Small intestine (tissue), 7 donors: ENCODE measurements at regions not wholly inside any gene's neighbourhood (a gene's known extent, or its start where the extent isn't known, plus 50 kb on each side); places are given as distances from the start of the nearest gene placed in this dataset.
A peak's percentile ranks its signal among the peaks of the same experiment; 100 is the strongest.

Experiments
- DNase-seq, 2 donors: peaks; one replicate each; pipeline versions ENCODE4 v3.0.0 to v3.0.0-alpha.2; 2013
- FAIRE-seq: peaks from 2 replicates; lab custom pipeline; 2012; peaks lifted over from hg19 to GRCh38; lab: Jason Lieb, UNC
- H3K27ac ChIP-seq, 3 donors: one replicate each; pipeline ENCODE4 v1.5.1; 2013; ENCODE audit warnings: low read length in 2 of 3, mild to moderate bottlenecking in 2 of 3, control low read depth in 1 of 3, inconsistent platforms in 1 of 3, low read depth in 1 of 3, moderate library complexity in 1 of 3
- H3K27me3 ChIP-seq, 3 donors: one replicate each; pipeline ENCODE4 v1.6.1; 2013; ENCODE audit warnings: low read length in 3 of 3, inconsistent platforms in 1 of 3; ENCODE audit not compliant: control insufficient read depth in 3 of 3, insufficient read depth in 3 of 3
- H3K36me3 ChIP-seq, 3 donors: one replicate each; pipeline ENCODE4 v1.6.1; 2013; ENCODE audit warnings: low read length in 3 of 3, inconsistent platforms in 1 of 3, low read depth in 1 of 3, mild to moderate bottlenecking in 1 of 3, moderate library complexity in 1 of 3; ENCODE audit not compliant: control insufficient read depth in 3 of 3, insufficient read depth in 2 of 3
- H3K4me1 ChIP-seq, 3 donors: one replicate each; pipeline ENCODE4 v1.6.1; 2013; ENCODE audit warnings: low read length in 2 of 3, inconsistent platforms in 1 of 3, low read depth in 1 of 3, mild to moderate bottlenecking in 1 of 3, moderate library complexity in 1 of 3; ENCODE audit not compliant: control insufficient read depth in 3 of 3, insufficient read depth in 2 of 3
- H3K4me3 ChIP-seq, 3 donors: one replicate each; pipeline ENCODE4 v1.5.1; 2013; ENCODE audit warnings: low read length in 3 of 3, control low read depth in 1 of 3, inconsistent platforms in 1 of 3, low read depth in 1 of 3, mild to moderate bottlenecking in 1 of 3, moderate library complexity in 1 of 3
- H3K9me3 ChIP-seq, 2 donors: one replicate each; pipeline ENCODE4 v1.6.1; 2013; ENCODE audit warnings: low read depth in 1 of 2, low read length in 1 of 2; ENCODE audit not compliant: control insufficient read depth in 2 of 2, insufficient read depth in 1 of 2
- WGBS, 3 donors: extraction: QIAGEN DNeasy Blood & Tissue Kit; methylation state at CpG; one replicate each; pipeline ENCODE4 v1.1.7; 2013; 5-methylcytosine and 5-hydroxymethylcytosine counted together
- donor health status: healthy with polysubstance abuse.
- donor health status: control.
- donor health status: control.
- donor health status: Bipolar disorder and iron deficiency.
- donor health status: healthy.

- Histone ChIP-seq H3K4me1 (peaks cover 0 to 12% (median 0%) of the 10 kb centered on the region in 3 donors), H3K27me3 (no peaks in the 10 kb centered on the region), H3K4me3 (no peak overlapping the region), H3K36me3 (no peaks in the 10 kb centered on the region), H3K27ac (no peak overlapping the region), H3K9me3 (peaks cover 0 to 10% of the 10 kb centered on the region in 2 donors)
- 85 to 94% (median 90%) methylated on average over 3 of the region's 3 CpGs for WGBS, 3 donors
- no peak for FAIRE-seq
- DNase-seq, result no peak
Observed at GRCh38 chr4:38203609-38204008, 243.4 kb downstream of the PTTG2 start.

GRCh38 chr4:38204339-38205035 lies 244.3 kb downstream of the PTTG2 start:
- Histone ChIP-seq H3K36me3 (no peaks in the 10 kb centered on the region), H3K9me3 (peaks cover 0 to 10% of the 10 kb centered on the region in 2 donors), H3K4me3 (no peak overlapping the region), H3K4me1 (peaks cover 0 to 12% (median 0%) of the 10 kb centered on the region in 3 donors), H3K27me3 (no peaks in the 10 kb centered on the region), H3K27ac (no peak overlapping the region)
- no peak for DNase-seq
- no peak for FAIRE-seq
- 75 to 88% (median 77%) methylated on average over 9 of the region's 9 CpGs for WGBS, 3 donors

- Histone ChIP-seq H3K9me3 (peaks cover 0 to 10% of the 10 kb centered on the region in 2 donors), H3K27ac (no peak overlapping the region), H3K36me3 (no peaks in the 10 kb centered on the region), H3K4me3 (no peak overlapping the region), H3K4me1 (peaks cover 0 to 14% (median 2%) of the 10 kb centered on the region in 3 donors), H3K27me3 (no peaks in the 10 kb centered on the region)
- DNase-seq, result peak in 1 of 2 donors; percentile 53
- FAIRE-seq, result no peak
- 62 to 86% (median 75%) methylated on average over 3 of the region's 3 CpGs for WGBS, 3 donors
Observed at GRCh38 chr4:38205261-38205660, 245.1 kb downstream of the PTTG2 start.

DNA sequence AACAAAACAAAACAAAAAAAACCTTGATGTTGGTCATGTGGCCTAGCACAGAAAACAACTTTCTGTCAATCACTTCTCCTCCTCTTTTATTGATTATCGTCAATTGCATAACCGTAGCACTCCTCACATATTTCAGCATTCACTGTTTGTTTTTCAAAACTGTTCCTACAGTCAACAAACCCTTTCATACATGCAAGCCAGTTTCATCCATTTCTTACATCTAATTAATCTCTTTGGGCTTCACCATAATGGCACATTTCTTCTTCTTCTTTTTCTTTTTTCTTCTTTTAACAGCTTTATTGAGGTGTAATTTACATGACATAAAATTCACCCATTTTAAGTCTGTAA lies 246.9 kb downstream of the PTTG2 start:
- no peak overlapping the region for H3K4me3 ChIP-seq

GRCh38 chr4:38209654-38210053 lies 249.5 kb downstream of the PTTG2 start:
- no peaks in the 10 kb centered on the region for H3K27me3 ChIP-seq
- H3K36me3 ChIP-seq, result no peaks in the 10 kb centered on the region
- 12 to 61% (median 48%) methylated on average over 2 of the region's 2 CpGs for WGBS, 3 donors
- no peaks in the 10 kb centered on the region for H3K9me3 ChIP-seq
- DNase-seq (peak; percentile 64 to 70), FAIRE-seq (no peak)
- peak overlapping the region in 1 of 3 donors; percentile 30 for H3K27ac ChIP-seq
- H3K4me3 ChIP-seq, result no peak overlapping the region
- H3K4me1 ChIP-seq, result peaks cover 0 to 31% (median 5%) of the 10 kb centered on the region in 3 donors

More for the DNA sequence above, 246.9 kb downstream of the PTTG2 start:
- 96% methylated on average over 2 of the region's 2 CpGs for WGBS, 3 donors
- FAIRE-seq (no peak), DNase-seq (no peak)
- Histone ChIP-seq H3K27me3 (no peaks in the 10 kb centered on the region), H3K9me3 (peaks cover 0 to 10% of the 10 kb centered on the region in 2 donors), H3K4me1 (peaks cover 0 to 26% (median 5%) of the 10 kb centered on the region in 3 donors), H3K36me3 (no peaks in the 10 kb centered on the region), H3K27ac (no peak overlapping the region)

DNA sequence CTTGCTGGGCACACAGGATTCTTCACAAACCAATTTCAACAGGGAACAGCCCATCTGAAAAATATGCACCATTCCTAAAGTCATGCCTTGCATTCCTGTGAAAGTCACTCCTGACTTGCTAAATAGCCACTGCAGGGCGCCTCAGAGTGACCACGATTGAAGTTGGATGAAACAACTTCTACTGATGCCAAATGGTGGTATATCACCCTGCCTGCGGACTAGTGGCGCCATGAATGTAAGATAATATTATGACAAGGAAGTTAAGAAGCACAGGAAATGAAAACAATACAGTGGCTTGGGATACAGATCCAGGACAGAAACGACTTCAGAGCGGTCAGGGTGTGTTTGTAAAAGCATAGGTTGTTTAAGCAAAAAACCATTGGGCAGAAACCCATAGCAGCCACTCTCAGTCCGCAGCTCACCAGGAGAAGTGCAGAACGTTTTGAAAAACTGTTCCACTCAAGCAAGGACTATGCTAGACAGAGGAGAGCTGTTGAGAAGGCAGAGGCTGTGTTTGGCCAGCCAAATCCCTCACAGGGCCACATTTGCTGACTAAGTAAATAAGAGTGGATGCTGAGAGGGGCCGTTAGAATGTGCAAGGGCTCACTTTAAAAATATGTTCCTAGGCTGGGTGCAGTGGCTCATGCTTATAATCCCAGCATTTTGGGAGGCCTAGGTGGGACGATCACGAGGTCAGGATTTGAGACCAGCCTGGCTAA lies 250.4 kb downstream of the PTTG2 start:
- WGBS, 3 donors, result 67 to 79% (median 77%) methylated on average over 11 of the region's 11 CpGs
- no peak for FAIRE-seq

DNA sequence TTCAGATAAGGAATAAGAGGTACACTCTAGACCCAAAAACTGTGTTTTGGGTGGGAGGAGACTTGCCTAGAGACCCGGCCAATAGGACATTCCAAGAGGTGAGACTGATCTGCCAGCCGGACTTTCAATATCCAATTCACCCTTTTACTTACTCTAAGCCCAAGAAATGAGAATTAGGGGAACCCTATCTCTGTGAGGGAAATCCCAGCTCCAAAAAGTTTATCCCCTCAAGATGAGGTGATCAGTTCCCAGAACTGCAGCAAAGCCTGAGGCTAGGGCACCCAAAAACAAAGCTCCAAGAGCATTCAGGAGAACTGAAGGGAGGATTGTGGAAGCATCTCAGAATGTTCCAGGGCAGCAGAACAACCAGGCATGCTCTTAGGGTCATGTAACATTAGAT lies 251.7 kb downstream of the PTTG2 start:
- Histone ChIP-seq H3K9me3 (no peaks in the 10 kb centered on the region), H3K27ac (no peak overlapping the region), H3K4me1 (peaks cover 0 to 22% (median 5%) of the 10 kb centered on the region in 3 donors), H3K27me3 (no peaks in the 10 kb centered on the region), H3K4me3 (no peak overlapping the region), H3K36me3 (no peaks in the 10 kb centered on the region)
- DNase-seq, result no peak
- WGBS, 3 donors, result 59 to 84% (median 81%) methylated on average over 2 of the region's 2 CpGs
- FAIRE-seq, result no peak

More for the DNA sequence above, 250.4 kb downstream of the PTTG2 start:
- no peaks in the 10 kb centered on the region for H3K27me3 ChIP-seq
- H3K27ac ChIP-seq, result peak overlapping the region in 2 of 3 donors; percentile 17 to 24
- no peak overlapping the region for H3K4me3 ChIP-seq
- H3K9me3 ChIP-seq, result no peaks in the 10 kb centered on the region
- peaks cover 0 to 30% (median 5%) of the 10 kb centered on the region in 3 donors for H3K4me1 ChIP-seq
- no peaks in the 10 kb centered on the region for H3K36me3 ChIP-seq
- no peak for DNase-seq

- no peak overlapping the region for H3K4me3 ChIP-seq
- no peaks in the 10 kb centered on the region for H3K27me3 ChIP-seq
- H3K27ac ChIP-seq, result peak overlapping the region in 1 of 3 donors; percentile 47
- no peaks in the 10 kb centered on the region for H3K36me3 ChIP-seq
- no peak for FAIRE-seq
- H3K9me3 ChIP-seq, result no peaks in the 10 kb centered on the region
- H3K4me1 ChIP-seq, result peaks cover 0 to 22% (median 5%) of the 10 kb centered on the region in 3 donors
- 94 to 97% (median 94%) methylated on average over 2 of the region's 2 CpGs for WGBS, 3 donors
- peak in 1 of 2 donors; percentile 54 for DNase-seq
Observed at GRCh38 chr4:38213083-38213805, 253.0 kb downstream of the PTTG2 start.
